ENCODE measurements at regions not wholly inside any gene's neighbourhood (a gene's known extent, or its start where the extent isn't known, plus 50 kb on each side); places are given as distances from the start of the nearest gene placed in this dataset.
"Not testable (repeated sequence)": the region's sequence is repeated elsewhere in the genome, so short reads cannot be mapped to it uniquely, and the experiment has no call there.

DNA sequence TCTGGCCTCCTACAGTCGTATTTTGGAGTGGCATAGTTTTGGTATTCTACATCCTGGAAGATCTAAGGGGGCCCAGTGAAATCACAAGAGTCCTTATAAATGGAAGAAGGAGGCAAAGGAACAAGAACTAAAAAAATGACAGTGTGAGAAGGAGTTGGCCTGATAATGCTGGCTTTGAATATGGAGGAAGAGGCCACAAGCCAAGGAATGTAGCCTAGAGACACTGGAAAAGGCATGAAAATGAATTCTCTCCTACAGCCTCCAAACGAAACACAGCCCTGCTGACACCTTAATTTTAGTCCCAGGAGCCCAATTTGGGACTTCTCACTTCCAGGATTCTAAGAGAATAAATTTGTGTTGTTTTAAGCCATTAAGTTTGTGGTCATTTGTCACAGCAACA, 54.6 kb upstream of the LIPC start:
- Mint-ChIP-seq H3K36me3 (no peaks in the 10 kb centered on the region), H3K27ac (no peak overlapping the region), H3K27me3 (ENCODE audit: insufficient read depth, low read depth) (peaks cover 6% of the 10 kb centered on the region), H3K4me1 (peaks cover 5% of the 10 kb centered on the region), H3K4me3 (no peak overlapping the region), H3K9me3 (peaks cover 10% of the 10 kb centered on the region)
- Histone ChIP-seq H3K36me3 (no peaks in the 10 kb centered on the region), H3K9me3 (ENCODE audit: low read depth) (peaks cover 3% of the 10 kb centered on the region), H4K20me1 (ENCODE audit: low read depth) (no peaks in the 10 kb centered on the region), H3K4me2 (no peak overlapping the region), H3F3A (ENCODE audit: low read depth) (no peaks in the 10 kb centered on the region), H3K79me2 (ENCODE audit: low read depth) (no peaks in the 10 kb centered on the region), H3K9ac (no peak overlapping the region), H3K4me1 (peaks cover under 1% of the 10 kb centered on the region), H3K4me3 (no peak overlapping the region), H3K27ac (no peak overlapping the region), H3K27me3 (no peaks in the 10 kb centered on the region), H2AFZ (replicated peaks) (no peak overlapping the region)
- DNase-seq (ENCODE audit: low spot score) = no peak
- TF ChIP-seq EZH2phosphoT487 (IDR thresholded peaks at IDR 0.05) (no peak), EZH2 (IDR thresholded peaks at IDR 0.05) (no peak)
- TF ChIP-seq, protein P1, sequence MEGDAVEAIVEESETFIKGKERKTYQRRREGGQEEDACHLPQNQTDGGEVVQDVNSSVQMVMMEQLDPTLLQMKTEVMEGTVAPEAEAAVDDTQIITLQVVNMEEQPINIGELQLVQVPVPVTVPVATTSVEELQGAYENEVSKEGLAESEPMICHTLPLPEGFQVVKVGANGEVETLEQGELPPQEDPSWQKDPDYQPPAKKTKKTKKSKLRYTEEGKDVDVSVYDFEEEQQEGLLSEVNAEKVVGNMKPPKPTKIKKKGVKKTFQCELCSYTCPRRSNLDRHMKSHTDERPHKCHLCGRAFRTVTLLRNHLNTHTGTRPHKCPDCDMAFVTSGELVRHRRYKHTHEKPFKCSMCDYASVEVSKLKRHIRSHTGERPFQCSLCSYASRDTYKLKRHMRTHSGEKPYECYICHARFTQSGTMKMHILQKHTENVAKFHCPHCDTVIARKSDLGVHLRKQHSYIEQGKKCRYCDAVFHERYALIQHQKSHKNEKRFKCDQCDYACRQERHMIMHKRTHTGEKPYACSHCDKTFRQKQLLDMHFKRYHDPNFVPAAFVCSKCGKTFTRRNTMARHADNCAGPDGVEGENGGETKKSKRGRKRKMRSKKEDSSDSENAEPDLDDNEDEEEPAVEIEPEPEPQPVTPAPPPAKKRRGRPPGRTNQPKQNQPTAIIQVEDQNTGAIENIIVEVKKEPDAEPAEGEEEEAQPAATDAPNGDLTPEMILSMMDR (IDR thresholded peaks at IDR 0.05) = no peak

DNA sequence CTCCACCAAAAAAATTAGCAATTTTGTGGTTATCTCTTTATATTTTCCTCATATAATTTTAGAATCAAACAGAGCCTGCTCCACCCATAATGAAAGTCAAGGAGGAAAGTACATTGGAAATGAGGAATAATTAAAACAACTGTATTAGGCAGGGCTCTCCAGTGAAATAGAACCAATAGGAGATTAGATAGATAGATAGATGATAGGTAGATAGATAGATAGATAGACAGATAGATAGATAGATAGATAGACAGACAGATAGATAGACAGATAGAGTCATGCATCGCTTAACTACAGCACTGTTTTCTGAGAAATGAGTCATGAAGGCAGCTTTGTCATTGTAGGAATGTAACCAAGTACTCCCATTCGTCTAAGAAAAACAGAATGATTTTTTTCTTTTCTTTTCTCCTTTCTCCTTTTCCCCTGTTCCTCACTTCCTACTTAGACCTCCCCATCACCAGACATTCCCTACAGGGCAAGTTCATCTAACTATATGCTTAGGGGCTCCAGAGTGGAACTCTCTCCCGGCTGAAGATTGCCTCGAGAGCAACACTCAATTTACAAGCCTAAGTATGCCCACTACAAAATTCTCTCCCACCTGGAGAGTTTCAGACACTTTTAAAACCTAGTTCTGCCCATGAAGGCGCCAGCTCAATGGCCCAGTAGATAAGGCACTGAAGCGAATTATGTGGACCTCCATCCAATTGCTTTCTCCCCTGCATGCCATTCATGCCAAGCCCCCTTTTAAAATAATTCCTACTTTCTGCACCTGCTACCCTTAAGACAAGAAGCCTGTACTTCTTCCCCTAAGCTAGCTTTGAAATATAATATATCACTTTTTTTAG, 53.3 kb upstream of the LIPC start:
- no peak overlapping the region for H3K27ac Mint-ChIP-seq

DNA sequence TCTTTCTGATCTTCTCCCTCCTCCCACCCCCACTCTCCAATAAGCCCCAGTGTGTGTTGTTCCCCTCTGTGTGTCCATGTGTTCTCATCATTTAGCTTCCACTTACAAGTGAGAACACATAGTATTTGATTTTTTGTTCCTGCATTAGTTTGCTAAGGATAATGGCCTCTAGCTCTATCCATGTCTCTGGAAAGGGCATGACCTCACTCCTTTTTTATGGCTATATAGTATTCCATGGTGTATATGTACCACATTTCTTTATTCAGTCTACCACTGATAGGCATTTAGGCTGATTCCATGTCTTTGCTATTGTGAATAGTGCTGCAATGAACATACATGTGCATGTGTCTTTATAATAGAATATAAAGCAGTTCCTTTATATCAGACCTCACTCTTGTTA, 52.3 kb upstream of the LIPC start:
- not testable (repeated sequence) for H3K79me2 ChIP-seq (ENCODE audit: low read depth); H3K27me3 ChIP-seq; H2AFZ ChIP-seq (replicated peaks); H3K27ac Mint-ChIP-seq; DNase-seq (ENCODE audit: low spot score); H3K36me3 Mint-ChIP-seq; H3F3A ChIP-seq (ENCODE audit: low read depth); H3K9me3 ChIP-seq (ENCODE audit: low read depth); H3K27me3 Mint-ChIP-seq (ENCODE audit: insufficient read depth, low read depth); H3K4me2 ChIP-seq; H3K36me3 ChIP-seq; H3K9ac ChIP-seq; H3K4me3 ChIP-seq; H4K20me1 ChIP-seq (ENCODE audit: low read depth); H3K9me3 Mint-ChIP-seq; H3K27ac ChIP-seq; H3K4me3 Mint-ChIP-seq
- peaks cover 20% of the 10 kb centered on the region for H3K4me1 ChIP-seq
- H3K4me1 Mint-ChIP-seq = peaks cover 18% of the 10 kb centered on the region

More for the DNA sequence above, 53.3 kb upstream of the LIPC start:
- H3K4me1 ChIP-seq = peaks cover 12% of the 10 kb centered on the region
- DNase-seq (ENCODE audit: low spot score) = no peak
- no peak overlapping the region for H3K27ac ChIP-seq
- Mint-ChIP-seq H3K27me3 (ENCODE audit: insufficient read depth, low read depth) (peaks cover 6% of the 10 kb centered on the region), H3K4me3 (no peak overlapping the region), H3K36me3 (no peaks in the 10 kb centered on the region), H3K9me3 (peaks cover 7% of the 10 kb centered on the region), H3K4me1 (peaks cover 12% of the 10 kb centered on the region)
- no peaks in the 10 kb centered on the region for H3K36me3 ChIP-seq
- TF ChIP-seq EZH2phosphoT487 (IDR thresholded peaks at IDR 0.05) = no peak
- no peaks in the 10 kb centered on the region for H3K27me3 ChIP-seq
- H2AFZ ChIP-seq (replicated peaks) = no peak overlapping the region
- no peaks in the 10 kb centered on the region for H4K20me1 ChIP-seq (ENCODE audit: low read depth)
- peaks cover 3% of the 10 kb centered on the region for H3F3A ChIP-seq (ENCODE audit: low read depth)
- H3K9ac ChIP-seq = no peak overlapping the region
- no peak overlapping the region for H3K4me2 ChIP-seq
- no peaks in the 10 kb centered on the region for H3K79me2 ChIP-seq (ENCODE audit: low read depth)
- no peaks in the 10 kb centered on the region for H3K9me3 ChIP-seq (ENCODE audit: low read depth)
- no peak overlapping the region for H3K4me3 ChIP-seq

DNA sequence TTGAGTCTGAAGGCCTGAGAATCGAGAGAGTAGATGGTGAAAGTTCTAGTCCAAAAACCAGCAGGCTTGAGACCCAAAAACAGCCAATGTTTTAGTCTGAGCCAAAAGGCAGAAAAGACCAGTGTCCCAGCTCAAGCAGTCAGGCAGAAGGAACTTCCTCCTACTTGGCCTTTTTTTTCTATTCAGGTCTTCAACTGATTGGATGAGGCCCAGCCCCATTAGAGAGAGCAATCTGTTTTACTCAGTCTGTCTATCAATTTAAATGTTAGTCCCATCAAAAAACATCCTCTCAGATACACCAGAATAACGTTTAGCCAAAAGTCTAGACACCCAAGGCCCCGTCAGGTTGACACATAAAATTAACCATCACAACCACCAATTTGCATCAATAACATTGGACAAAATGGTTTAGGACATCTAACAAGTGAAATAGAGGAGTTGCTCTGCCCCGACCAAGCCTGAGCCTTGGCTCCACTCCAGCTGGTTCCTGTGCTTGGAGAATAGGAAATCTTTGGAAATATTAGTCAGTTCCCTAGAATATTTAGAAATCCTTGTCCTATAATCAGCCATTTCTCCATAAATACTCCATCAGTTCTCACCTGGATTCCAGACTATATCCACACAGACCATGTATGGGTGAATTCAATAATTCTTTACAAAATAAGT, 51.4 kb upstream of the LIPC start:
- H3K36me3 Mint-ChIP-seq = no peaks in the 10 kb centered on the region
- Histone ChIP-seq H3K9ac (no peak overlapping the region), H4K20me1 (ENCODE audit: low read depth) (no peaks in the 10 kb centered on the region), H3K9me3 (ENCODE audit: low read depth) (no peaks in the 10 kb centered on the region), H3K4me1 (peaks cover 20% of the 10 kb centered on the region), H3K27ac (no peak overlapping the region), H3K4me2 (no peak overlapping the region), H3K36me3 (no peaks in the 10 kb centered on the region), H3K4me3 (no peak overlapping the region), H2AFZ (replicated peaks) (no peak overlapping the region), H3F3A (ENCODE audit: low read depth) (peaks cover 5% of the 10 kb centered on the region), H3K79me2 (ENCODE audit: low read depth) (no peaks in the 10 kb centered on the region), H3K27me3 (no peaks in the 10 kb centered on the region)
- H3K4me3 Mint-ChIP-seq = no peak overlapping the region
- peaks cover 6% of the 10 kb centered on the region for H3K27me3 Mint-ChIP-seq (ENCODE audit: insufficient read depth, low read depth)
- DNase-seq (ENCODE audit: low spot score) = no peak
- TF ChIP-seq, protein P1 (IDR thresholded peaks at IDR 0.05) = no peak
- no peak for TF ChIP-seq EZH2 (IDR thresholded peaks at IDR 0.05)
- no peak for TF ChIP-seq EZH2phosphoT487 (IDR thresholded peaks at IDR 0.05)
- H3K27ac Mint-ChIP-seq = peak overlapping the region; percentile 45
- peaks cover 18% of the 10 kb centered on the region for H3K4me1 Mint-ChIP-seq
- H3K9me3 Mint-ChIP-seq = peaks cover 7% of the 10 kb centered on the region

Data from neural progenitor cell (in vitro differentiated cells).